VCaP (cell line): ENCODE measurements at regions not wholly inside any gene's neighbourhood (a gene's known extent, or its start where the extent isn't known, plus 50 kb on each side); places are given as distances from the start of the nearest gene placed in this dataset.

ENCODE experiments used
- H3K27ac ChIP-seq: fragments of 450-650 bp; 2 replicates; pipeline ENCODE4 v1.5.1; 2017
- TF ChIP-seq, protein P1 (sequence below): fragments of 450-650 bp; conservative IDR thresholded peaks from 2 replicates; pipeline ENCODE4 v1.5.1; 2017; ENCODE audit warnings: mild to moderate bottlenecking, moderate library complexity

DNA sequence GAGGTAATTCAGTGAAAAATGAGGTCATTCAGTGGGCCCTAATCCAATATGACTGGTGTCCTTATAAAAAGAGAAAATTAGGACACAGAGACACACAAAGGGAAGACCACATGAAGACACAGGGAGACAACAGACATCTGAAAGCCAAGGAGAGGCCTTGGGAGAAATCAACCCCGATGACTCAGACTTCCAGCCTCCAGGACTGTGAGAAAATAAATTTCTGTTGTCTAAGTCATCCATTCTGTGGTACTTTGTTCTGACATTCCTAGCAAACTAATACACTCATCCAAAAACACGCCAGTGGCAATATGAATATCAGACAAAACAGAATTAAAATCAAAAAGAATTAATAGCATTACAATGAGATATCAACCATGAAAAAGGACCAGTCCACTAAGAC lies 303.7 kb downstream of the SS18 start:
- TF ChIP-seq, protein P1, sequence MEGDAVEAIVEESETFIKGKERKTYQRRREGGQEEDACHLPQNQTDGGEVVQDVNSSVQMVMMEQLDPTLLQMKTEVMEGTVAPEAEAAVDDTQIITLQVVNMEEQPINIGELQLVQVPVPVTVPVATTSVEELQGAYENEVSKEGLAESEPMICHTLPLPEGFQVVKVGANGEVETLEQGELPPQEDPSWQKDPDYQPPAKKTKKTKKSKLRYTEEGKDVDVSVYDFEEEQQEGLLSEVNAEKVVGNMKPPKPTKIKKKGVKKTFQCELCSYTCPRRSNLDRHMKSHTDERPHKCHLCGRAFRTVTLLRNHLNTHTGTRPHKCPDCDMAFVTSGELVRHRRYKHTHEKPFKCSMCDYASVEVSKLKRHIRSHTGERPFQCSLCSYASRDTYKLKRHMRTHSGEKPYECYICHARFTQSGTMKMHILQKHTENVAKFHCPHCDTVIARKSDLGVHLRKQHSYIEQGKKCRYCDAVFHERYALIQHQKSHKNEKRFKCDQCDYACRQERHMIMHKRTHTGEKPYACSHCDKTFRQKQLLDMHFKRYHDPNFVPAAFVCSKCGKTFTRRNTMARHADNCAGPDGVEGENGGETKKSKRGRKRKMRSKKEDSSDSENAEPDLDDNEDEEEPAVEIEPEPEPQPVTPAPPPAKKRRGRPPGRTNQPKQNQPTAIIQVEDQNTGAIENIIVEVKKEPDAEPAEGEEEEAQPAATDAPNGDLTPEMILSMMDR = no peak
- no peak overlapping the region for H3K27ac ChIP-seq

DNA sequence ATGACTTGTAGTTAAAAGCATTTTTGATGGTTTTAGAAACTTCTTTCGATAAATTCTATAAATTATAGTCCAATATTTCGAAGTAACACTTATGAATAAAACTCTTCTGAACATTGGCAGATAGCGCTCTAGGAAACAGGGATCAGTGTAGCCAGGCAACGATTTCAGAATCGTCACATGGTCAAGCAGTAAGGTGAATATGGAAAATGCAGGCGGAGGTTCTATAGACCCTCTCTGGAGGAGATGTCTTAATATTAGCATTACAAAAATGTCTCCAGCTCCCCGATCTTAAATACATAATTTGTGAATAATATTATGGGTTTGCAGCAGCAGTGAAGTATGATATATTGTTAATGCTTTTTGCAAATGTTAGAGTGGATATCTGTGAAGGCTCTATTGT lies 310.3 kb downstream of the SS18 start:
- TF ChIP-seq, protein P1 = no peak
- H3K27ac ChIP-seq = no peak overlapping the region

- TF ChIP-seq, protein P1 = no peak
Observed at GRCh38 chr18:25771796-25772195, 318.6 kb downstream of the SS18 start.

GRCh38 chr18:25764777-25765176 lies 325.6 kb downstream of the SS18 start:
- TF ChIP-seq, protein P1 = no peak
- no peak overlapping the region for H3K27ac ChIP-seq

More at GRCh38 chr18:25771796-25772195, 318.6 kb downstream of the SS18 start:
- no peak overlapping the region for H3K27ac ChIP-seq

DNA sequence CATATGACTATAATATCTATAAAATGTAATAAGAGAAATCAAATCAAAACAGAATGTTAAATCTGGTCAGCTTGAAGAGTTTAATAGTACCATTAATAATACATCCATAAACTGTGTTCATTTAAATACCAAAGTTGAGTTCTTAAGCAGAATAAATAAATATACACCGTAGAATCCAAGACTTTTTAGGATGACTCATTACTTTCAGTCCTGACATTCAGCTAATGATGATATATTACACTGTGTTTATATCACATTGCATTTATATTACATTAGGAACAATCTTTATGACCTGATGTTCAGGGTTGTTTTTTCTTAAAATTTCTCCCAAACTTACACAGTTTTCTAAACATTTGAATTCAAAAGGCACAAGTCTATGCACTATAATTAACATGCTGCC lies 331.3 kb downstream of the SS18 start:
- H3K27ac ChIP-seq = no peak overlapping the region
- TF ChIP-seq, protein P1 = no peak

DNA sequence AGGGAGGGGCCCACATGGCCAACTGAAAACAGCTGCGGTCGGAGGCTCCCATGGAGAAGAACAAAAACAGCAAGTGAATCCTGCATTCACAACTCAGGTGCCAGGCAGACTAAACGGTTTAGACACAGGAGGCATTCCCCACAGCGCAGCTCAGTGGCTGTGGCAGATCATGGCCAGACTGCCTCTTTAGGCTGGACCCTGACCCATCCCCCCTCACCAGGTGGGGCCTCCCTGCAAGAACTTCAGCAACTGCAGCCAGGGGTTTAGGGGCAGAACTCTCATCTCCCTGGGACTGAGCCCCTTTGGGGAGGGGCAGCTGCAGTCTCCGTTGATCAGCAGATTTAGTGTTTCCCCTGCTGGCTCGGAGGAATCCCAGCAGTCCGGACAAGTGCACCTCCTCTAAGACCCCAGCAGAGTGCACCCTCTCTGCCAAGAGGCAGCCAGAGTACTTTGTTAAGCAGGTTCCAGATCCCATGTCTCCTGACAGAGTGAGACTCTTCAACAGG lies 346.7 kb downstream of the SS18 start:
- no peak overlapping the region for H3K27ac ChIP-seq
- TF ChIP-seq, protein P1 = no peak

DNA sequence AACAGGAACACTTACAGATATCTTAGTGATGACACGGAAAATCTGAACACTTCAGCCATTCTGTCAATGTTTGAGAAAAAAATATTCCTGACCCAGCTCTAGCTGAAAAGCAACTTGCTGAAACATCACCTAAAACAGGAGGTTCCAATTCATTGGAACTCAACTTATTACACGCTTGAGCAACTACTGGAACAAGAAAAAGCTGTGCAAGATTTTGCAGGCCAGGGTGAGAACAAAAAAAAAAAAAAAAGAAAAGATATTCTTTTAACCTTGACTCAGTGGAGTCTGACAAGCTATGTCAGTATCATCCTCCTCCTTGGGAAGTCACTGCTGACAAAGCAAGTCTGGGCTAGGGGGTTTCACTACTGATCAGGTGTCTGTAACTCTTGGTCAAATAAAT lies 351.0 kb downstream of the SS18 start:
- TF ChIP-seq, protein P1 = no peak
- no peak overlapping the region for H3K27ac ChIP-seq
